HG02588 (cell line): ENCODE measurements at regions not wholly inside any gene's neighbourhood (a gene's known extent, or its start where the extent isn't known, plus 50 kb on each side); places are given as distances from the start of the nearest gene placed in this dataset.
"Not testable (repeated sequence)": the region's sequence is repeated elsewhere in the genome, so short reads cannot be mapped to it uniquely, and the experiment has no call there.

Experiments used
- ATAC-seq: cut with Tn5 transposase; IDR thresholded peaks from one replicate; pipeline ENCODE4 v1.9.1; 2021; ENCODE audit warnings: mild to moderate bottlenecking, moderate library complexity; ENCODE audit not compliant: unreplicated experiment

- ATAC-seq, result no peak
Observed at GRCh38 chr2:125185691-125186270, 1160.7 kb downstream of the CNTNAP5 start.

GRCh38 chr2:125207431-125207830 is 1182.3 kb downstream of the CNTNAP5 start:
- no peak for ATAC-seq

- no peak for ATAC-seq
Observed at GRCh38 chr2:125216321-125216720, 1191.2 kb downstream of the CNTNAP5 start.

GRCh38 chr2:125224188-125224587 is 1199.1 kb downstream of the CNTNAP5 start:
- ATAC-seq, result no peak

GRCh38 chr2:125224830-125225229 is 1199.7 kb downstream of the CNTNAP5 start:
- no peak for ATAC-seq

- no peak for ATAC-seq
Observed at GRCh38 chr2:125227843-125228392, 1202.8 kb downstream of the CNTNAP5 start.

GRCh38 chr2:125240870-125241269 is 1215.8 kb downstream of the CNTNAP5 start:
- ATAC-seq, result no peak

GRCh38 chr2:125243074-125243473 is 1218.0 kb downstream of the CNTNAP5 start:
- ATAC-seq, result no peak

- no peak for ATAC-seq
Observed at GRCh38 chr2:125254010-125254409, 1228.9 kb downstream of the CNTNAP5 start.

GRCh38 chr2:125259451-125259850 is 1234.4 kb downstream of the CNTNAP5 start:
- ATAC-seq, result no peak

- not testable (repeated sequence) for ATAC-seq
Observed at GRCh38 chr2:125260366-125260930, 1235.4 kb downstream of the CNTNAP5 start.

- no peak for ATAC-seq
Observed at GRCh38 chr2:125264453-125264852, 1239.4 kb downstream of the CNTNAP5 start.

- ATAC-seq, result no peak
Observed at GRCh38 chr2:125267683-125268082, 1242.6 kb downstream of the CNTNAP5 start.

GRCh38 chr2:125272651-125273050 is 1247.6 kb downstream of the CNTNAP5 start:
- no peak for ATAC-seq

GRCh38 chr2:125274718-125275117 is 1249.6 kb downstream of the CNTNAP5 start:
- ATAC-seq, result no peak

- ATAC-seq, result no peak
Observed at GRCh38 chr2:125280265-125280664, 1255.2 kb downstream of the CNTNAP5 start.

GRCh38 chr2:125281242-125281641 is 1256.2 kb downstream of the CNTNAP5 start:
- ATAC-seq, result no peak

GRCh38 chr2:125296742-125297141 is 1271.7 kb downstream of the CNTNAP5 start:
- no peak for ATAC-seq

GRCh38 chr2:125310657-125311364 is 1285.7 kb downstream of the CNTNAP5 start:
- no peak for ATAC-seq

GRCh38 chr2:125312342-125312741 is 1287.3 kb downstream of the CNTNAP5 start:
- no peak for ATAC-seq

- ATAC-seq, result no peak
Observed at GRCh38 chr2:125313806-125314205, 1288.7 kb downstream of the CNTNAP5 start.

GRCh38 chr2:125318740-125319139 is 1293.7 kb downstream of the CNTNAP5 start:
- ATAC-seq, result no peak
